ENCODE measurements at regions not wholly inside any gene's neighbourhood (a gene's known extent, or its start where the extent isn't known, plus 50 kb on each side); places are given as distances from the start of the nearest gene placed in this dataset.

DNA sequence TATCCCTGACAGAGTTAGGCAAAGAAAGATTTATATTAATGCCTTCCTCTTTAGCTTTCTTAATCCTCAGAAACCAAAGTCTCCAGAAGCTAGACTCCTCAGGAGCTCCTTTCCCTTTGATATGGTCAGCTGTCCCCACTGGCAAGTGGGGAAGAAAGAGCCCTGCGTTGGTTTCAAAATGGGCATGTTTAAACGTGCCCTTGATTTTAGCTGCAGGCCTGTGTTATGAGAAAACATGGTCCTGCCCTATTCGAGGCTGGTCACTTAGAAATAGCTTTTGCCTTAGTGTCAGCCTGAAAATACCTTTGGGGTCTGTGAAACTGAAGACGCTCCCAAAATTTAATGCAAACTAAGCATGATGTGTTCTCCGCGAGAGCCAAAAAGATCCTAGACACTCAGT lies 135.5 kb upstream of the RARB start:
- DNase-seq (no peak), ATAC-seq (ENCODE audit: low read depth in 2 of 2) (no peak)
- H3K4me1 Mint-ChIP-seq: no peaks in the 10 kb centered on the region
- H3K27ac ChIP-seq (ENCODE audit: insufficient read depth, low read length, poor library complexity, severe bottlenecking): no peak overlapping the region
- no peak overlapping the region for H3K27ac Mint-ChIP-seq
- no peaks in the 10 kb centered on the region for H3K27me3 Mint-ChIP-seq
- H3K27me3 ChIP-seq (ENCODE audit: control insufficient read depth, insufficient read depth, low read length): no peaks in the 10 kb centered on the region
- no peaks in the 10 kb centered on the region for H3K4me1 ChIP-seq (ENCODE audit: control insufficient read depth, insufficient read depth, low read length, poor library complexity, severe bottlenecking)
- peaks cover 0 to 3% of the 10 kb centered on the region in 2 experiments for H3K9me3 ChIP-seq (ENCODE audit: control insufficient read depth in 2 of 2, low read length in 2 of 2)
- H3K4me3 ChIP-seq (ENCODE audit: low read depth, low read length): no peak overlapping the region
- no peaks in the 10 kb centered on the region for H3K36me3 Mint-ChIP-seq
- H3K36me3 ChIP-seq (ENCODE audit: control insufficient read depth, insufficient read depth, low read length): no peaks in the 10 kb centered on the region
- peaks cover 0 to 5% (median 2%) of the 10 kb centered on the region in 7 donors for H3K9me3 Mint-ChIP-seq
- no peak overlapping the region for H3K4me3 Mint-ChIP-seq

DNA sequence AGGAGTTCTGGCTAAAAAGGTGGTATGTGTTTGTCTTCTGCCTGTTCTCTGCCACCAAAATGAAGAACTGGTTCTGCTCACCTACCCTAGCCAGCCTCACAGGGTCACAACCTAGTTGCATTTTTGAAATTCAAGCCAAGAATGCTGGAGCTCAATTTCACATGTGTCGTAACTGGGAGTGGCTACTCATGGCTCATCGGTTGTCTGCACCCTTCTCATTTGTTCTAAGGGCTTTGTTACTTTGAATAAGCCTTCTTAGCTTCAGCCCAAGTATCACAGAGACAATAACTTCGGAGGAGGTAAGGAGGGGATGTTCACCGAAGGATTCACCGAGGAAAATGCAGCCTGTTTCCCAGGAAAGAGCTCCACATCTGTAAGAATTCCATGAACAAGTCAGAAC lies 134.3 kb upstream of the RARB start:
- ATAC-seq (ENCODE audit: low read depth in 2 of 2) (no peak), DNase-seq (no peak)
- Mint-ChIP-seq H3K4me3 (no peak overlapping the region), H3K9me3 (peaks cover 0 to 5% (median 1%) of the 10 kb centered on the region in 7 donors), H3K4me1 (no peaks in the 10 kb centered on the region), H3K36me3 (no peaks in the 10 kb centered on the region), H3K27me3 (no peaks in the 10 kb centered on the region), H3K27ac (no peak overlapping the region)
- Histone ChIP-seq H3K4me3 (ENCODE audit: low read depth, low read length) (no peak overlapping the region), H3K4me1 (ENCODE audit: control insufficient read depth, insufficient read depth, low read length, poor library complexity, severe bottlenecking) (no peaks in the 10 kb centered on the region), H3K27ac (ENCODE audit: insufficient read depth, low read length, poor library complexity, severe bottlenecking) (no peak overlapping the region), H3K9me3 (ENCODE audit: control insufficient read depth in 2 of 2, low read length in 2 of 2) (peaks cover 0 to 3% of the 10 kb centered on the region in 2 experiments), H3K36me3 (ENCODE audit: control insufficient read depth, insufficient read depth, low read length) (no peaks in the 10 kb centered on the region), H3K27me3 (ENCODE audit: control insufficient read depth, insufficient read depth, low read length) (no peaks in the 10 kb centered on the region)

DNA sequence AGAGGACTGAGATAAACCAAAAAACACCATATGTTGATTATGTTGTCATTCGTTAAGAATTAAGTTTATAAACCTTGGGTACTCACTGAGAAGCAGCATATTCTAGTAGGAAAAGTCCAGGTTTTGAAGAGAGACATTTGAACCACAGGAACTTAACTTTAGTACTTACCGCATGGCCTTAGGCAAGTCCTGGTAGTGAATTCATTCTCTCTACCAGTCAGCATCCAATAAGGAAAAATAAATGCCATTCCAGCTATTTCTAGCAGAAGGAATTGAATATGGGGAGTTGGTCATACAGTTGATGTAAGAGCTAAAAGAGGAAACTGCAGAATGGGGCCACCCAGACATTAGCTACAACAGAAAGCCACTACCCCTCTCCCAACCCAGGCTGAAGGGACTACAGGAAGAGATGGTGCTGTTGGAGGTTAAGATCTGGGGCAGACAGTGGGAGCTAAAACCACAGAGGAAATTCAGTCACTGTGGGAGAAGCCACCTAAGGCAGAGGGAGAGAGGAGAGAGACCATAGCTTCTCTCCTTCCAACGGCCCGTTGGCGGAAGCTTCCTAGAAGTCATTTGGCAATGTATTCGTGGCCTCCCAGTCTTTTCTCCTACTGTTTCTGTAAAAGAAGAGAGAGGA lies 133.8 kb upstream of the RARB start:
- no peak for ATAC-seq (ENCODE audit: low read depth in 2 of 2)
- Mint-ChIP-seq H3K27me3 (no peaks in the 10 kb centered on the region), H3K4me1 (no peaks in the 10 kb centered on the region), H3K27ac (no peak overlapping the region), H3K9me3 (peaks cover 0 to 5% (median 1%) of the 10 kb centered on the region in 7 donors), H3K36me3 (no peaks in the 10 kb centered on the region), H3K4me3 (no peak overlapping the region)
- H3K4me1 ChIP-seq (ENCODE audit: control insufficient read depth, insufficient read depth, low read length, poor library complexity, severe bottlenecking): no peaks in the 10 kb centered on the region
- no peaks in the 10 kb centered on the region for H3K27me3 ChIP-seq (ENCODE audit: control insufficient read depth, insufficient read depth, low read length)
- DNase-seq: no peak
- H3K36me3 ChIP-seq (ENCODE audit: control insufficient read depth, insufficient read depth, low read length): no peaks in the 10 kb centered on the region
- H3K9me3 ChIP-seq (ENCODE audit: control insufficient read depth in 2 of 2, low read length in 2 of 2): peaks cover 0 to 3% of the 10 kb centered on the region in 2 experiments
- no peak overlapping the region for H3K27ac ChIP-seq (ENCODE audit: insufficient read depth, low read length, poor library complexity, severe bottlenecking)
- H3K4me3 ChIP-seq (ENCODE audit: low read depth, low read length): no peak overlapping the region

DNA sequence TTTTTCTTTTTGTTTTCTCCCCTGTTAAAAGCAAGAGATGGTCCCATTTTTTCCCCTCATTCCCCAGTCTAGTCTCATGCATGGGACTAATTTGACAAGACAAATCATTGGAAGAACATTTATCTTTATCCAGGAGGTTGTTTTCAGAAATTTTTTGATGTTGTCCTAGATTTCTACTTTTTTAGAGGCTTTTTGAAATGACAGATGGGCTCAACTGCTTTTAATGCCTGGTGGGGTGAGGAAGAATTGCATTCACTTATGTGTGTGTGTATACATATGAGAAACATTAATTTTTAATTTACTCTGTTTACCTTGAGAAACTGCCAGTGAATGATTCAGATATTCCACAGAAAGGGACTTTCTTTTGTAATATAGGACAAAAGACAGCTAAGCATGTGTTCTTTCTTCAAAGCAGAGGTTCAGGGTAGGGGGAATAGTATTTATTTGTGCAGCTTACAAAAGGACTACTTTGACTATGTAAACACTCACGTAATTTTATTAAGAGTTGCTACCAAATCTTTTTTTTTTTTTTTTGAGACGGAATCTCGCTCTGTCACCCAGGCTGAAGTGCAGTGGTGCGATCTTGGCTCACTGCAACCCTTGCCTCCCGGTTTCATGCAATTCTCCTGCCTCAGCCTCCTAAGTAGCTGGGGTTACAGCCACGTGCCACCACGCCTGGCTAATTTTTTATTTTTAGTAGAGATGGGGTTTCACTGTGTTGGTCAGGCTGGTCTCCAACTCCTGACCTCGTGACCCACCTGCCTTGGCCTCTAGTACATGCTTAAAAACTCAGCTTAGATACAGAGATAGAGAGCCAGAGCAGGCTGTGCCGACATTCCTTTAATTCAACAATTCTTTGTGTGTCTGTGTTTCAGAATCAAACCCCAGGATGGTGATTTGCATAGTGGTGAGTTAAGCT lies 130.1 kb upstream of the RARB start:
- H3K27ac Mint-ChIP-seq: no peak overlapping the region
- H3K27me3 Mint-ChIP-seq: no peaks in the 10 kb centered on the region
- ATAC-seq (ENCODE audit: low read depth in 2 of 2): no peak

DNA sequence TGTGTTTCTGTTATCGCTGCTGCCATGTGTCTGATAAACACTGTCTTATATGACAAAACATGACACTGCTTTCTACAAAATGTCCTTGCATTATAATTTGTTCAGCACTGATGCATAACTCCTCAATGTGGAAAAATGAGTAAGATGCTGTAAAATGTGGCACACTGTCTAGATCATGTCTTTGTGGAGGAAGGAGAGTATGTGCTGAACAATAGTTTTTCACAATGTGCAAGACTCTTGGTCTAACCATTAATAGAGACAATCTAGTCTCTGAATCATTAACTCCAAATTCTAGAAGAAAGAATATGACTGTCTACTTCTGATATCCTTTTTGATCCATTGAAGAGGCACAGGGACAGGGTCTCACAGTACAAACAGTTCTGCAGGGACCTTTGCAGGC lies 127.9 kb upstream of the RARB start:
- no peak for DNase-seq
- H3K27me3 Mint-ChIP-seq: no peaks in the 10 kb centered on the region
- H3K9me3 Mint-ChIP-seq: peaks cover 0 to 8% (median 0%) of the 10 kb centered on the region in 7 donors
- no peaks in the 10 kb centered on the region for H3K36me3 Mint-ChIP-seq
- no peak overlapping the region for H3K27ac ChIP-seq (ENCODE audit: insufficient read depth, low read length, poor library complexity, severe bottlenecking)
- no peak for ATAC-seq (ENCODE audit: low read depth in 2 of 2)
- H3K27me3 ChIP-seq (ENCODE audit: control insufficient read depth, insufficient read depth, low read length): no peaks in the 10 kb centered on the region
- no peaks in the 10 kb centered on the region for H3K36me3 ChIP-seq (ENCODE audit: control insufficient read depth, insufficient read depth, low read length)
- no peak overlapping the region for H3K4me3 ChIP-seq (ENCODE audit: low read depth, low read length)
- no peaks in the 10 kb centered on the region for H3K9me3 ChIP-seq (ENCODE audit: control insufficient read depth in 2 of 2, low read length in 2 of 2)
- H3K4me1 ChIP-seq (ENCODE audit: control insufficient read depth, insufficient read depth, low read length, poor library complexity, severe bottlenecking): no peaks in the 10 kb centered on the region
- no peak overlapping the region for H3K4me3 Mint-ChIP-seq
- H3K27ac Mint-ChIP-seq: no peak overlapping the region
- no peaks in the 10 kb centered on the region for H3K4me1 Mint-ChIP-seq

More for the DNA sequence above, 130.1 kb upstream of the RARB start:
- peaks cover 0 to 4% (median 0%) of the 10 kb centered on the region in 7 donors for H3K9me3 Mint-ChIP-seq
- H3K36me3 Mint-ChIP-seq: no peaks in the 10 kb centered on the region
- Histone ChIP-seq H3K27me3 (ENCODE audit: control insufficient read depth, insufficient read depth, low read length) (no peaks in the 10 kb centered on the region), H3K27ac (ENCODE audit: insufficient read depth, low read length, poor library complexity, severe bottlenecking) (no peak overlapping the region), H3K9me3 (ENCODE audit: control insufficient read depth in 2 of 2, low read length in 2 of 2) (no peaks in the 10 kb centered on the region), H3K36me3 (ENCODE audit: control insufficient read depth, insufficient read depth, low read length) (no peaks in the 10 kb centered on the region), H3K4me1 (ENCODE audit: control insufficient read depth, insufficient read depth, low read length, poor library complexity, severe bottlenecking) (no peaks in the 10 kb centered on the region), H3K4me3 (ENCODE audit: low read depth, low read length) (no peak overlapping the region)
- DNase-seq: no peak
- H3K4me1 Mint-ChIP-seq: no peaks in the 10 kb centered on the region
- H3K4me3 Mint-ChIP-seq: no peak overlapping the region

DNA sequence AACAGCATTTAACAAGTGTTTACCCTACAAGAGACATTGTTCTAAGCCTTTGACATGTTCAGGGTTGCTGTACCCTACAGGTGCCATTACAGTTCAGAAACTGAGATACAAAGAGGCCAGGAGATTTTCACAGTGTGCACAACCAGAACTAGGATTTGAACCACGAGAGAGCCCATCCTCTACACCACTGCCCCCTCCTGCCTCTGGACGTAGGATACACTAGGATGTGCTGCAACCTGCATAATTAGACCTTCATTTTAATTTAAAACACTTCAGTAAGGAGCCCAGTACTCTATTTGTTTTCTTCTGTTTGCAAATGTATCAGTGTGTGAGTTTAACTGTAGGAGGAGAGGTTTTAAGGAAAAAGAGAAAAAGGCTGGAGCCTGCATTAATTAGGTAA lies 123.1 kb upstream of the RARB start:
- Histone ChIP-seq H3K4me1 (ENCODE audit: control insufficient read depth, insufficient read depth, low read length, poor library complexity, severe bottlenecking) (no peaks in the 10 kb centered on the region), H3K9me3 (ENCODE audit: control insufficient read depth in 2 of 2, low read length in 2 of 2) (no peaks in the 10 kb centered on the region), H3K4me3 (ENCODE audit: low read depth, low read length) (no peak overlapping the region), H3K27ac (ENCODE audit: insufficient read depth, low read length, poor library complexity, severe bottlenecking) (no peak overlapping the region), H3K27me3 (ENCODE audit: control insufficient read depth, insufficient read depth, low read length) (no peaks in the 10 kb centered on the region), H3K36me3 (ENCODE audit: control insufficient read depth, insufficient read depth, low read length) (no peaks in the 10 kb centered on the region)
- Mint-ChIP-seq H3K27ac (no peak overlapping the region), H3K4me3 (no peak overlapping the region), H3K4me1 (no peaks in the 10 kb centered on the region), H3K9me3 (peaks cover 0 to 8% (median 0%) of the 10 kb centered on the region in 7 donors), H3K27me3 (no peaks in the 10 kb centered on the region), H3K36me3 (no peaks in the 10 kb centered on the region)
- no peak for DNase-seq
- ATAC-seq (ENCODE audit: low read depth in 2 of 2): no peak

DNA sequence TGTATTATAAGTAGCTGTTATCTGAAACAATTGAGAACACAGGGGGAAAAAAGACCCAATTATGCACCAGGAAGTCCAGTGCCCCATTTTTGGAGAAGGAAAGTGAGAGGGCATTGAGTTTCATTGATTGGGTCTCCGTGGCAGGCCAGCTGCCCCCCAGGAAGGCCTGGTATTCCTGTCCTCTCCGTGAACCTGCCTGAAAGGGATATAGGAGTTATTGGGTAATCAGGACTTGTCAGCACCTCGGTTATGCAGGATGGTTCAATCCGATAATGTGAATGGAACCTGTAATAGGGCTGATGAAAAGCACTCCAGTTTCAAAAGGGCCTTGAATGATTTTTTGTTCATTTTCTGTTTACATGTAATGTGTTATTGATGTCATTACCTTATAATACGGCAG lies 122.0 kb upstream of the RARB start:
- H3K9me3 Mint-ChIP-seq: peaks cover 0 to 8% (median 0%) of the 10 kb centered on the region in 7 donors

More for the DNA sequence above, 122.0 kb upstream of the RARB start:
- Histone ChIP-seq H3K4me3 (ENCODE audit: low read depth, low read length) (no peak overlapping the region), H3K9me3 (ENCODE audit: control insufficient read depth in 2 of 2, low read length in 2 of 2) (no peaks in the 10 kb centered on the region), H3K27ac (ENCODE audit: insufficient read depth, low read length, poor library complexity, severe bottlenecking) (no peak overlapping the region), H3K36me3 (ENCODE audit: control insufficient read depth, insufficient read depth, low read length) (no peaks in the 10 kb centered on the region), H3K27me3 (ENCODE audit: control insufficient read depth, insufficient read depth, low read length) (no peaks in the 10 kb centered on the region), H3K4me1 (ENCODE audit: control insufficient read depth, insufficient read depth, low read length, poor library complexity, severe bottlenecking) (no peaks in the 10 kb centered on the region)
- Mint-ChIP-seq H3K36me3 (no peaks in the 10 kb centered on the region), H3K27me3 (no peaks in the 10 kb centered on the region), H3K27ac (no peak overlapping the region), H3K4me1 (no peaks in the 10 kb centered on the region), H3K4me3 (no peak overlapping the region)
- ATAC-seq (ENCODE audit: low read depth in 2 of 2) (no peak), DNase-seq (no peak)

All from CD4-positive, CD25-positive, alpha-beta regulatory T cell (primary cell).